ENCODE measurements at regions not wholly inside any gene's neighbourhood (a gene's known extent, or its start where the extent isn't known, plus 50 kb on each side); places are given as distances from the start of the nearest gene placed in this dataset.

GRCh38 chr10:58094985-58095718 lies 172.5 kb downstream of the IPMK start:
- no peaks in the 10 kb centered on the region for H3K27me3 ChIP-seq
- no peak for TF ChIP-seq CTCF (IDR thresholded peaks at IDR 0.05)
- no peak overlapping the region for H3K4me3 ChIP-seq
- no peaks in the 10 kb centered on the region for H3K36me3 ChIP-seq
- H3K27ac ChIP-seq: no peak overlapping the region
- no peak for DNase-seq (ENCODE audit: low spot score in 2 of 2)
- no peaks in the 10 kb centered on the region for H3K4me1 ChIP-seq
- H3K9me3 ChIP-seq: no peaks in the 10 kb centered on the region
- intact Hi-C loops (cut with DNase I): no loop called here

- TF ChIP-seq CTCF (IDR thresholded peaks at IDR 0.05): no peak
- no peaks in the 10 kb centered on the region for H3K36me3 ChIP-seq
- intact Hi-C loops (cut with DNase I): no loop called here
- H3K4me3 ChIP-seq: no peak overlapping the region
- no peak for DNase-seq (ENCODE audit: low spot score in 2 of 2)
- H3K9me3 ChIP-seq: no peaks in the 10 kb centered on the region
- H3K27me3 ChIP-seq: no peaks in the 10 kb centered on the region
- no peak overlapping the region for H3K27ac ChIP-seq
- H3K4me1 ChIP-seq: no peaks in the 10 kb centered on the region
Measured at GRCh38 chr10:58091886-58092285, 175.8 kb downstream of the IPMK start.

- no peak overlapping the region for H3K27ac ChIP-seq
- TF ChIP-seq CTCF (IDR thresholded peaks at IDR 0.05): no peak
- no peaks in the 10 kb centered on the region for H3K4me1 ChIP-seq
- H3K9me3 ChIP-seq: no peaks in the 10 kb centered on the region
- no peak overlapping the region for H3K4me3 ChIP-seq
- DNase-seq (ENCODE audit: low spot score in 2 of 2): no peak
- intact Hi-C loops (cut with DNase I): no loop called here
- H3K36me3 ChIP-seq: no peaks in the 10 kb centered on the region
- H3K27me3 ChIP-seq: no peaks in the 10 kb centered on the region
Measured at GRCh38 chr10:58089739-58090138, 178.0 kb downstream of the IPMK start.

- Histone ChIP-seq H3K27ac (no peak overlapping the region), H3K36me3 (no peaks in the 10 kb centered on the region), H3K9me3 (no peaks in the 10 kb centered on the region), H3K27me3 (no peaks in the 10 kb centered on the region), H3K4me3 (no peak overlapping the region), H3K4me1 (no peaks in the 10 kb centered on the region)
- intact Hi-C loops (cut with DNase I): no loop called here
- no peak for TF ChIP-seq CTCF (IDR thresholded peaks at IDR 0.05)
- no peak for DNase-seq (ENCODE audit: low spot score in 2 of 2)
Measured at GRCh38 chr10:58087896-58088295, 179.8 kb downstream of the IPMK start.

GRCh38 chr10:58086763-58087150 lies 180.9 kb downstream of the IPMK start:
- TF ChIP-seq CTCF (IDR thresholded peaks at IDR 0.05): no peak
- H3K36me3 ChIP-seq: no peaks in the 10 kb centered on the region
- no peaks in the 10 kb centered on the region for H3K9me3 ChIP-seq
- DNase-seq (ENCODE audit: low spot score in 2 of 2): no peak
- H3K27ac ChIP-seq: no peak overlapping the region
- no peak overlapping the region for H3K4me3 ChIP-seq
- intact Hi-C loops (cut with DNase I): no loop called here
- H3K4me1 ChIP-seq: no peaks in the 10 kb centered on the region
- no peaks in the 10 kb centered on the region for H3K27me3 ChIP-seq
